H1 (cell line): ENCODE measurements at regions not wholly inside any gene's neighbourhood (a gene's known extent, or its start where the extent isn't known, plus 50 kb on each side); places are given as distances from the start of the nearest gene placed in this dataset.

Experiments used
- CTCF ChIA-PET: fragments of 300-600 bp; sonication (Branson Sonifier 250); formaldehyde crosslinking; loops from one replicate; lab custom pipeline; 2021; ENCODE audit not compliant: partially characterized antibody; lab: Charles Lee
- POLR2A ChIA-PET: fragments of 300-600 bp; sonication (Branson Sonifier 250); formaldehyde crosslinking; loops from one replicate; lab custom pipeline; 2021; ENCODE audit warnings: inconsistent platforms; ENCODE audit not compliant: partially characterized antibody; lab: Charles Lee
- DNase-seq, 2 experiments: peaks; one replicate each; pipeline versions ENCODE4 v3.0.0 to v3.0.0-alpha.2; 2010 to 2022; ENCODE audit warnings: low spot score in 2 of 2, low read depth in 1 of 2, mixed read lengths in 1 of 2
- FAIRE-seq: peaks from 2 replicates; lab custom pipeline; 2011; peaks lifted over from hg19 to GRCh38; lab: Jason Lieb, UNC
- H2AFZ ChIP-seq: 2 replicates; pipeline ENCODE4 v1.8.1; 2012; ENCODE audit warnings: low read length, inconsistent platforms
- H2AK5ac ChIP-seq: 2 replicates; pipeline ENCODE4 v1.6.1; 2013; ENCODE audit warnings: low read depth, low read length
- H2BK120ac ChIP-seq: replicated peaks from 2 replicates; pipeline ENCODE3; 2013; ENCODE audit warnings: low read depth, low read length, inconsistent platforms
- H2BK12ac ChIP-seq: 2 replicates; pipeline ENCODE4 v1.6.1; 2013; ENCODE audit warnings: low read depth, low read length
- H2BK15ac ChIP-seq: 2 replicates; pipeline ENCODE4 v1.6.1; 2013; ENCODE audit warnings: low read length
- H2BK20ac ChIP-seq: 2 replicates; pipeline ENCODE4 v1.6.1; 2013; ENCODE audit warnings: low read length
- H2BK5ac ChIP-seq: 2 replicates; pipeline ENCODE4 v1.6.1; 2013; ENCODE audit warnings: low read depth, low read length
- H3K14ac ChIP-seq: 2 replicates; pipeline ENCODE4 v1.6.1; 2013; ENCODE audit warnings: inconsistent platforms; ENCODE audit not compliant: insufficient read length
- H3K18ac ChIP-seq: 2 replicates; pipeline ENCODE4 v1.6.1; 2013; ENCODE audit warnings: low read length; ENCODE audit errors: extremely low read depth
- H3K23ac ChIP-seq: 2 replicates; pipeline ENCODE4 v1.6.1; 2013; ENCODE audit warnings: inconsistent platforms; ENCODE audit not compliant: insufficient read length
- H3K23me2 ChIP-seq: 2 replicates; pipeline ENCODE4 v1.6.1; 2013; ENCODE audit warnings: low read depth, low read length
- H3K27ac ChIP-seq: 2 replicates; pipeline ENCODE4 v1.6.1; 2011; ENCODE audit warnings: low read depth, low read length, inconsistent platforms
- H3K27me3 ChIP-seq, 4 experiments: replicated peaks in 1 of 4; 1 replicate in 1 of 4; 2 replicates in 3 of 4; pipeline versions ENCODE4 v1.6.1 to v1.8.1; 2011 to 2013; ENCODE audit warnings: low read length in 3 of 4, mild to moderate bottlenecking in 3 of 4, inconsistent platforms in 2 of 4, mixed read lengths in 2 of 4, moderate library complexity in 1 of 4; ENCODE audit not compliant: control insufficient read depth in 3 of 4, insufficient read depth in 3 of 4; ENCODE audit errors: extremely low read depth in 1 of 4
- H3K36me3 ChIP-seq, 4 experiments: 2 replicates each; pipeline versions ENCODE4 v1.6.1 to v1.8.1; 2011 to 2013; ENCODE audit warnings: mild to moderate bottlenecking in 4 of 4, low read length in 3 of 4, moderate library complexity in 2 of 4, control low read depth in 1 of 4, inconsistent platforms in 1 of 4; ENCODE audit not compliant: insufficient read depth in 4 of 4, control insufficient read depth in 2 of 4
- H3K4ac ChIP-seq: replicated peaks from 2 replicates; pipeline ENCODE3; 2013; ENCODE audit warnings: low read length, low read depth, mixed read lengths, inconsistent platforms; ENCODE audit not compliant: insufficient read length
- H3K4me1 ChIP-seq, 4 experiments: replicated peaks in 1 of 4; 1 replicate in 1 of 4; 2 replicates in 3 of 4; pipeline versions ENCODE4 v1.6.1 to v1.8.1; 2011 to 2013; ENCODE audit warnings: low read length in 3 of 4, inconsistent platforms in 2 of 4, mixed read lengths in 1 of 4; ENCODE audit not compliant: insufficient read depth in 4 of 4, control insufficient read depth in 3 of 4
- H3K4me2 ChIP-seq, 2 experiments: 2 replicates each; pipeline versions ENCODE4 v1.6.1 to v1.8.1; 2011 to 2013; ENCODE audit warnings: low read depth in 2 of 2, low read length in 2 of 2, control low read depth in 1 of 2, inconsistent platforms in 1 of 2, mild to moderate bottlenecking in 1 of 2; ENCODE audit not compliant: insufficient read depth in 1 of 2
- H3K4me3 ChIP-seq, 4 experiments: fragments of 200-600, 300-600 bp in 1 of 4; sonication (generic), shearing (Covaris generic), sonication (Bioruptor Twin) in 1 of 4; 2 replicates each; pipeline versions ENCODE4 v1.5.1 to v1.8.1; 2011 to 2016; ENCODE audit warnings: low read length in 4 of 4, low read depth in 3 of 4, control low read depth in 2 of 4, inconsistent platforms in 2 of 4, mild to moderate bottlenecking in 2 of 4, mixed read lengths in 1 of 4, moderate library complexity in 1 of 4; ENCODE audit not compliant: insufficient read depth in 2 of 4; ENCODE audit errors: extremely low read depth in 1 of 4
- H3K56ac ChIP-seq: replicated peaks from 2 replicates; pipeline ENCODE3; 2013; ENCODE audit warnings: low read depth, mild to moderate bottlenecking, mixed read lengths, low read length, inconsistent platforms; ENCODE audit not compliant: insufficient read length
- H3K79me1 ChIP-seq: 2 replicates; pipeline ENCODE4 v1.6.1; 2013; ENCODE audit warnings: low read depth, low read length, control low read depth
- H3K79me2 ChIP-seq, 2 experiments: 2 replicates each; pipeline versions ENCODE4 v1.6.1 to v1.8.1; 2012 to 2013; ENCODE audit warnings: low read length in 2 of 2, mild to moderate bottlenecking in 2 of 2, inconsistent platforms in 1 of 2; ENCODE audit not compliant: insufficient read depth in 2 of 2, control insufficient read depth in 1 of 2
- H3K9ac ChIP-seq, 4 experiments: replicated peaks in 1 of 4; 1 replicate in 1 of 4; 2 replicates in 3 of 4; pipeline versions ENCODE4 v1.6.1 to v1.8.1; 2011 to 2013; ENCODE audit warnings: low read depth in 3 of 4, low read length in 3 of 4, control low read depth in 2 of 4, mild to moderate bottlenecking in 2 of 4, moderate library complexity in 2 of 4, inconsistent platforms in 1 of 4; ENCODE audit errors: extremely low read depth in 1 of 4
- H3K9me3 ChIP-seq, 2 experiments: 2 replicates each; pipeline versions ENCODE4 v1.6.1 to v1.8.1; 2012 to 2013; ENCODE audit warnings: mild to moderate bottlenecking in 2 of 2, moderate library complexity in 2 of 2, control low read depth in 1 of 2, inconsistent platforms in 1 of 2, low read depth in 1 of 2, low read length in 1 of 2, mixed read lengths in 1 of 2; ENCODE audit not compliant: insufficient read depth in 2 of 2
- H4K20me1 ChIP-seq, 2 experiments: replicated peaks in 1 of 2; 2 replicates each; pipeline versions ENCODE3 to v1.8.1; 2011 to 2013; ENCODE audit warnings: inconsistent platforms in 2 of 2, low read length in 2 of 2, mild to moderate bottlenecking in 1 of 2; ENCODE audit not compliant: insufficient read depth in 2 of 2, control insufficient read depth in 1 of 2
- H4K5ac ChIP-seq: 2 replicates; pipeline ENCODE4 v1.6.1; 2013; ENCODE audit warnings: low read length, low read depth, mixed read lengths, inconsistent platforms; ENCODE audit not compliant: insufficient read length
- H4K8ac ChIP-seq: 2 replicates; pipeline ENCODE4 v1.8.0; 2013; ENCODE audit warnings: mild to moderate bottlenecking, moderate library complexity, low read length, inconsistent platforms; ENCODE audit not compliant: insufficient read depth; ENCODE audit errors: extremely low read depth
- H4K91ac ChIP-seq: replicated peaks from 2 replicates; pipeline ENCODE3; 2013; ENCODE audit warnings: low read length, mixed read lengths, inconsistent platforms; ENCODE audit not compliant: insufficient read length
- CREB1 ChIP-seq: IDR thresholded peaks from 2 replicates; pipeline ENCODE4 v1.6.1; 2012; ENCODE audit warnings: inconsistent platforms
- CTBP2 ChIP-seq: IDR thresholded peaks from 2 replicates; pipeline ENCODE4 v1.7.0; 2011; ENCODE audit warnings: borderline replicate concordance, mild to moderate bottlenecking, moderate library complexity, mixed read lengths, low read length; ENCODE audit not compliant: insufficient read depth, insufficient read length
- EZH2 ChIP-seq: fragments of 200-600 bp; sonication (generic); IDR thresholded peaks from 2 replicates; pipeline ENCODE4 v1.7.1; 2012; ENCODE audit warnings: low read depth, mild to moderate bottlenecking, moderate library complexity, low read length, inconsistent platforms; ENCODE audit not compliant: severe bottlenecking
- MAFK ChIP-seq: IDR thresholded peaks from 2 replicates; pipeline ENCODE4 v1.6.1; 2012; ENCODE audit warnings: low read depth, mild to moderate bottlenecking, improper control_type of control experiment, low read length
- RAD21 ChIP-seq, 2 experiments: IDR thresholded peaks in 1 of 2; conservative IDR thresholded peaks in 1 of 2; 2 replicates each; pipeline ENCODE4 v1.6.1; 2011; ENCODE audit warnings: low read depth in 2 of 2, low read length in 2 of 2, improper control_type of control experiment in 1 of 2, inconsistent platforms in 1 of 2, mild to moderate bottlenecking in 1 of 2, moderate library complexity in 1 of 2
- SAP30 ChIP-seq: fragments of 300-600 bp; sonication (generic); IDR thresholded peaks from 2 replicates; pipeline ENCODE4 v1.7.1; 2012; ENCODE audit warnings: low read length, moderate library complexity, mild to moderate bottlenecking, inconsistent platforms; ENCODE audit not compliant: insufficient read depth, insufficient replicate concordance
- SIRT6 ChIP-seq: IDR thresholded peaks from one replicate; pipeline ENCODE4 v1.7.1; 2012; ENCODE audit warnings: low read length, inconsistent platforms
- TEAD4 ChIP-seq: IDR thresholded peaks from 2 replicates; pipeline ENCODE4 v1.6.1; 2012; ENCODE audit warnings: low read depth, low read length, inconsistent platforms, mixed read lengths
- WGBS, 2 experiments: shearing (Covaris generic) in 1 of 2; methylation state at CpG; one replicate each; pipeline versions ENCODE4 v1.1.6 to v1.1.7; 2013 to 2015; ENCODE audit warnings: low lambda C conversion rate in 2 of 2, mixed read lengths in 2 of 2, inconsistent platforms in 1 of 2, low coverage in 1 of 2, missing lambda C conversion rate in 1 of 2; ENCODE audit not compliant: insufficient replicate concordance in 2 of 2, insufficient coverage in 1 of 2, insufficient read length in 1 of 2; ENCODE audit errors: extremely low coverage in 1 of 2, missing lambda C conversion rate in 1 of 2; 5-methylcytosine and 5-hydroxymethylcytosine counted together
- TF ChIP-seq, protein P1 (sequence below), 3 experiments: IDR thresholded peaks; 1 replicate in 2 of 3; 2 replicates in 1 of 3; pipeline versions ENCODE4 v1.5.1 to v1.6.1; 2011; ENCODE audit warnings: low read length in 3 of 3, mild to moderate bottlenecking in 3 of 3, inconsistent platforms in 2 of 3, low read depth in 1 of 3, moderate library complexity in 1 of 3; ENCODE audit not compliant: insufficient read depth in 1 of 3; ENCODE audit errors: control extremely low read depth in 1 of 3

DNA sequence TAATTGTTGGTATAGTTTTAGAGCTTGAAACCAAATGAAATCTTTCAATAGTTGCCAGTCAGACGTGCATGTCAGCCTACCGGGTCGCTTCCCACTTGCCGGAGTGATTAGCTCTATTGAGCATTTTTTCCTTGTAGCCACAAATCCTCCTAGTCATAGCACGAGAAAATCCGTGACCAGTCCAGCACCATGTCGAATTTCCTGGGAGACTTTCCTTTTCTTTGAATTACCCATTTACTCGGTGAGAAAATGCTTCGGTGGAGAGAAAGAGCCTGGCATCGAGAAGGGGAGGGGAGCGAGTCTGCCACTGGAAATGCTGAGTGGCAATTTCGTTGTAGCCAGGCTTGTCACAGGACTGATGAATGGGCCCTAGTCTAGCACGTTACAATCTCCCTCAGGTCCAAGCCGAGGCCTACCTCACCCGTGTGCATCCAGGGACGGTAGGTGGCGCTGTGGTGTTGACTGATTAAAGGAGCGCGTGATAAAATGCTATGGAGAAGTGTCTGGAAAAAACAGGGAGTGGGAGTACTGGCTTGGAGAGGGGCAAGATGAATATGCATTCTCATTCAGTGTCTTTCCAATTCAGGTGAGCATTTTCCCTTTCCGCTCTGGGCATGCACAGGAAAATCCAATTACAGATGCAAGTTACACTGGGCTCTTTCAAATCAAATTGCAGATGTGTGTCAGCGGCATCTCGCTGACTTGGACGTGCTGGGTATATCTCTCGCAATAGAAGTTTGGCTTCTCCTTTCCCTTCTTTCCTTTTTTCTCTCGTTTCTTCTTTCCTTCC lies 238.8 kb downstream of the EDEM1 start:
- Histone ChIP-seq H3K23me2 (no peaks in the 10 kb centered on the region), H2BK20ac (no peak overlapping the region), H2BK15ac (no peak overlapping the region), H2AK5ac (no peak overlapping the region), H2BK120ac (no peak overlapping the region), H3K36me3 (no peaks in the 10 kb centered on the region), H3K4me1 (peaks cover 0 to 2% (median 0%) of the 10 kb centered on the region in 4 experiments; a peak in 2 of 7 replicates), H3K27me3 (no peaks in the 10 kb centered on the region), H3K4me2 (no peak overlapping the region), H3K79me1 (no peaks in the 10 kb centered on the region), H3K18ac (no peak overlapping the region), H3K79me2 (no peaks in the 10 kb centered on the region), H3K14ac (no peak overlapping the region), H3K27ac (no peak overlapping the region), H4K91ac (no peak overlapping the region), H4K8ac (no peak overlapping the region), H2AFZ (peak overlapping the region; percentile 67; the same call in 1 of the 2 replicates), H4K20me1 (no peaks in the 10 kb centered on the region), H2BK12ac (no peak overlapping the region), H3K9ac (no peak overlapping the region), H3K4ac (no peak overlapping the region), H3K56ac (no peak overlapping the region), H4K5ac (no peak overlapping the region), H3K23ac (no peak overlapping the region), H3K9me3 (no peaks in the 10 kb centered on the region), H2BK5ac (no peak overlapping the region), H3K4me3 (no peak overlapping the region)
- DNase-seq: peak; percentile 73 to 95
- WGBS, 2 experiments: 51% methylated on average over 25 of the region's 25 CpGs; no CpG with 5 or more reads in 1 of the 2 experiments
- FAIRE-seq: peak; percentile 78
- ChIA-PET POLR2A (no interaction called here), CTCF (interaction anchor here (0.7 to 4.4 kb wide), 32 partner anchors 9 to 360 kb away, joined by 3 to 30 read pairs (median 4); no protein-coding TSS in a partner anchor)
- no peak for TF ChIP-seq SAP30
- TF ChIP-seq EZH2: no peak
- TF ChIP-seq, protein P1, sequence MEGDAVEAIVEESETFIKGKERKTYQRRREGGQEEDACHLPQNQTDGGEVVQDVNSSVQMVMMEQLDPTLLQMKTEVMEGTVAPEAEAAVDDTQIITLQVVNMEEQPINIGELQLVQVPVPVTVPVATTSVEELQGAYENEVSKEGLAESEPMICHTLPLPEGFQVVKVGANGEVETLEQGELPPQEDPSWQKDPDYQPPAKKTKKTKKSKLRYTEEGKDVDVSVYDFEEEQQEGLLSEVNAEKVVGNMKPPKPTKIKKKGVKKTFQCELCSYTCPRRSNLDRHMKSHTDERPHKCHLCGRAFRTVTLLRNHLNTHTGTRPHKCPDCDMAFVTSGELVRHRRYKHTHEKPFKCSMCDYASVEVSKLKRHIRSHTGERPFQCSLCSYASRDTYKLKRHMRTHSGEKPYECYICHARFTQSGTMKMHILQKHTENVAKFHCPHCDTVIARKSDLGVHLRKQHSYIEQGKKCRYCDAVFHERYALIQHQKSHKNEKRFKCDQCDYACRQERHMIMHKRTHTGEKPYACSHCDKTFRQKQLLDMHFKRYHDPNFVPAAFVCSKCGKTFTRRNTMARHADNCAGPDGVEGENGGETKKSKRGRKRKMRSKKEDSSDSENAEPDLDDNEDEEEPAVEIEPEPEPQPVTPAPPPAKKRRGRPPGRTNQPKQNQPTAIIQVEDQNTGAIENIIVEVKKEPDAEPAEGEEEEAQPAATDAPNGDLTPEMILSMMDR (IDR thresholded peaks at IDR 0.05; ENCODE audit: control extremely low read depth in 1 of 3, insufficient read depth in 1 of 3, low read depth in 1 of 3, low read length in 3 of 3): peak; percentile 82 to 98 (median 97)
- TF ChIP-seq RAD21 (IDR thresholded peaks at IDR 0.05 in 1 of 2, conservative IDR thresholded peaks at IDR 0.05 in 1 of 2; ENCODE audit: low read depth in 2 of 2, low read length in 2 of 2): peak; percentile 91 to 96
- TF ChIP-seq SIRT6: no peak
- peak; percentile 54; the same call in 1 of the 2 replicates for TF ChIP-seq MAFK
- TF ChIP-seq TEAD4: no peak
- 0 out of 2 replicates have a peak, but pooled peaks have one; percentile 37 for TF ChIP-seq CREB1
- no peak for TF ChIP-seq CTBP2
